Astrocyte (in vitro differentiated cells and primary cell): ENCODE measurements at regions not wholly inside any gene's neighbourhood (a gene's known extent, or its start where the extent isn't known, plus 50 kb on each side); places are given as distances from the start of the nearest gene placed in this dataset.
A peak's percentile ranks its signal among the peaks of the same experiment; 100 is the strongest.

ENCODE experiments used
- DNase-seq: peaks from one replicate; pipeline ENCODE4 v3.0.0-alpha.2; 2010; ENCODE audit warnings: low read depth
- FAIRE-seq: peaks from 2 replicates; lab custom pipeline; 2011; peaks lifted over from hg19 to GRCh38; lab: Jason Lieb, UNC
- H2AFZ ChIP-seq: 2 replicates; pipeline ENCODE4 v1.6.0; 2012; ENCODE audit warnings: low read depth, low read length, inconsistent platforms
- H3K27ac ChIP-seq: 2 replicates; pipeline ENCODE4 v1.5.1; 2011; ENCODE audit warnings: low read depth, low read length, inconsistent platforms
- H3K27me3 ChIP-seq: 2 replicates; pipeline ENCODE4 v1.6.0; 2011; ENCODE audit warnings: low read length, inconsistent platforms; ENCODE audit not compliant: insufficient read depth
- H3K36me3 ChIP-seq: 2 replicates; pipeline ENCODE4 v1.5.1; 2011; ENCODE audit warnings: low read length, inconsistent platforms; ENCODE audit not compliant: insufficient read depth
- H3K4me1 ChIP-seq: 2 replicates; pipeline ENCODE4 v1.5.1; 2011; ENCODE audit warnings: low read length, inconsistent platforms; ENCODE audit not compliant: insufficient read depth
- H3K4me2 ChIP-seq: 2 replicates; pipeline ENCODE4 v1.6.0; 2012; ENCODE audit warnings: low read length, inconsistent platforms
- H3K4me3 ChIP-seq: 2 replicates; pipeline ENCODE4 v1.5.1; 2011; ENCODE audit warnings: low read depth, mild to moderate bottlenecking, low read length, inconsistent platforms; ENCODE audit not compliant: insufficient read depth
- H3K79me2 ChIP-seq: 2 replicates; pipeline ENCODE4 v1.6.0; 2012; ENCODE audit warnings: mild to moderate bottlenecking, low read length, inconsistent platforms; ENCODE audit not compliant: insufficient read depth
- H3K9ac ChIP-seq: 2 replicates; pipeline ENCODE4 v1.6.0; 2012; ENCODE audit warnings: mild to moderate bottlenecking, low read length, inconsistent platforms
- H3K9me3 ChIP-seq: 2 replicates; pipeline ENCODE4 v1.5.1; 2012; ENCODE audit warnings: low read depth, mild to moderate bottlenecking, low read length, inconsistent platforms; ENCODE audit not compliant: insufficient read depth
- H4K20me1 ChIP-seq: 2 replicates; pipeline ENCODE4 v1.6.0; 2012; ENCODE audit warnings: low read length, inconsistent platforms; ENCODE audit not compliant: insufficient read depth
- H3K27ac Mint-ChIP-seq: one replicate; pipeline ENCODE4 v1.8.0; 2021; ENCODE audit warnings: mild to moderate bottlenecking, mixed read lengths; ENCODE audit not compliant: unreplicated experiment
- H3K27me3 Mint-ChIP-seq: one replicate; pipeline ENCODE4 v1.8.0; 2021; ENCODE audit warnings: low read depth, mixed read lengths; ENCODE audit not compliant: unreplicated experiment
- H3K36me3 Mint-ChIP-seq: one replicate; pipeline ENCODE4 v1.8.0; 2021; ENCODE audit warnings: low read depth, mixed read lengths; ENCODE audit not compliant: unreplicated experiment
- H3K4me1 Mint-ChIP-seq: one replicate; pipeline ENCODE4 v1.8.0; 2021; ENCODE audit warnings: low read depth, mixed read lengths; ENCODE audit not compliant: unreplicated experiment
- H3K4me3 Mint-ChIP-seq: one replicate; pipeline ENCODE4 v1.8.0; 2021; ENCODE audit warnings: mild to moderate bottlenecking, moderate library complexity, mixed read lengths; ENCODE audit not compliant: unreplicated experiment
- H3K9me3 Mint-ChIP-seq: one replicate; pipeline ENCODE4 v1.8.0; 2021; ENCODE audit warnings: mild to moderate bottlenecking, mixed read lengths; ENCODE audit not compliant: unreplicated experiment
- EZH2 ChIP-seq: IDR thresholded peaks from 2 replicates; pipeline ENCODE4 v1.6.1; 2012; ENCODE audit warnings: mild to moderate bottlenecking, low read length, inconsistent platforms; ENCODE audit not compliant: insufficient read depth
- TF ChIP-seq, protein P1 (sequence below): IDR thresholded peaks from 2 replicates; pipeline ENCODE4 v1.5.1; 2011; ENCODE audit warnings: low read depth, mild to moderate bottlenecking, inconsistent platforms, low read length, moderate library complexity; ENCODE audit not compliant: insufficient read depth

DNA sequence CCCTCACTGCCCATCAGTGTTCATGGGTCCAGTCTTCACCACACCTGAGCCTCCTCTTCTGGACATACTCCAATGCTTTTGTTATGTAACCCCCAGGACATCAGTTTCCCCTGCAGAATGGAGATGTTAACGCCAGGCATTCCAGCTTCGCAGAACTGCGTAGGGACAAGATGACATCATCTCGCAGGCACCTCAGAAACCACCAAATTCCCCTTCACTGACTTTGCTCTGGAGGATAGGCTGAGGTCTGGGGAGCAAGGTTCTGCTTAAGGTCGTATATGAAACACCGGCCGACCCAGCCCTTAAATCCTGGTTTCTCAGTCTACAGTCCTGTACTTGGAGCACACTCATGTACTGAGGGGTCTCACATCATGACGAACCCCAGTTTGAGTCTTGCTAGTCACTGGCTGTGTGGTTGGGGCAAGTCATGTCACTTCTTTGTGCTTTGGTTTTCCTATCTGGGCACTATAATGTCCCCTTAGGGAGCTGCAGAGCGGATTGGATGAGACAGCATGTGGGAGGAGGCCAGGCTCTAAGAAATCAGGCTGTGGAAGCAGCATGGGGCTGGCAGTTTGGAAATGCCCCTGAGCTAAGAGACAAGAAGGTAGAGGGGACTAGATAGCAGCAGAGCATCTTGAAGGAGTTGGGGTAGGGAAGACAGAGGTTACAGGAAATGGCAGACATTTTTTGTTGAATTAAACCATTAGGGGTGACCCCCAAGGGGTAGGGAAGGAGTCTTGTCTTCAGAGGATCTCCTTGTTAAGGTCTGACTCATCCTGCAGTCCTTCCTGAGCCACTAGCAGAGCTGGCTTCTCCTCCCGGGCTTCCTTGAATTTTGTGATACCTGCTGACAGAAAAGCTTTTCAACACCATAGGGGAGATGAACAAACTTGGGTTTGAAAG, 138.3 kb downstream of the FOXD2 start:
- H3K27ac ChIP-seq = peak overlapping the region; percentile 60

DNA sequence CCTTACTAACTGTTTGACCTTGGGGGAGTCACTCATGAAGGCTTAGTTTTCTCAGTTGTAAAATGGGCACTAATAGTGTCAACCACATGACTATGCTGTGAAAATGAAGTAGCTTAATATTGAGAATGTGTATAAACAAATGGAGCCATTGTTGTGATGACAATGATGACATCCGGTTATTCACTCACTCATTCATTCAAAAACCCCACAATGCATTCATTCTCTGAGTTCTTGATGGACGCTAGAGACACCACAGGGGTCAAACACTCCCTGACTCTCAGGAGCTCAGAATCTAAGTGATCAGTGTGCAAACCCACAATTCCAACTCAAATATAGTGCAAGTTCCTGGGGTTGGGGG, 138.9 kb downstream of the FOXD2 start:
- no peak for FAIRE-seq
- DNase-seq = no peak
- no peaks in the 10 kb centered on the region for H3K9me3 Mint-ChIP-seq
- no peaks in the 10 kb centered on the region for H3K36me3 ChIP-seq
- H3K4me2 ChIP-seq = peak overlapping the region; percentile 76
- H3K4me1 ChIP-seq = peaks cover 27% of the 10 kb centered on the region
- H3K27ac ChIP-seq = peak overlapping the region; percentile 60
- H3K4me3 ChIP-seq = no peak overlapping the region
- H2AFZ ChIP-seq = no peak overlapping the region
- H3K4me1 Mint-ChIP-seq = peaks cover 20% of the 10 kb centered on the region
- H3K27me3 Mint-ChIP-seq = peaks cover 9% of the 10 kb centered on the region
- no peaks in the 10 kb centered on the region for H4K20me1 ChIP-seq
- H3K9me3 ChIP-seq = no peaks in the 10 kb centered on the region
- H3K4me3 Mint-ChIP-seq = no peak overlapping the region
- peaks cover 3% of the 10 kb centered on the region for H3K36me3 Mint-ChIP-seq
- peaks cover 7% of the 10 kb centered on the region for H3K27me3 ChIP-seq
- H3K79me2 ChIP-seq = no peaks in the 10 kb centered on the region
- no peak overlapping the region for H3K9ac ChIP-seq
- H3K27ac Mint-ChIP-seq = no peak overlapping the region
- TF ChIP-seq, protein P1, sequence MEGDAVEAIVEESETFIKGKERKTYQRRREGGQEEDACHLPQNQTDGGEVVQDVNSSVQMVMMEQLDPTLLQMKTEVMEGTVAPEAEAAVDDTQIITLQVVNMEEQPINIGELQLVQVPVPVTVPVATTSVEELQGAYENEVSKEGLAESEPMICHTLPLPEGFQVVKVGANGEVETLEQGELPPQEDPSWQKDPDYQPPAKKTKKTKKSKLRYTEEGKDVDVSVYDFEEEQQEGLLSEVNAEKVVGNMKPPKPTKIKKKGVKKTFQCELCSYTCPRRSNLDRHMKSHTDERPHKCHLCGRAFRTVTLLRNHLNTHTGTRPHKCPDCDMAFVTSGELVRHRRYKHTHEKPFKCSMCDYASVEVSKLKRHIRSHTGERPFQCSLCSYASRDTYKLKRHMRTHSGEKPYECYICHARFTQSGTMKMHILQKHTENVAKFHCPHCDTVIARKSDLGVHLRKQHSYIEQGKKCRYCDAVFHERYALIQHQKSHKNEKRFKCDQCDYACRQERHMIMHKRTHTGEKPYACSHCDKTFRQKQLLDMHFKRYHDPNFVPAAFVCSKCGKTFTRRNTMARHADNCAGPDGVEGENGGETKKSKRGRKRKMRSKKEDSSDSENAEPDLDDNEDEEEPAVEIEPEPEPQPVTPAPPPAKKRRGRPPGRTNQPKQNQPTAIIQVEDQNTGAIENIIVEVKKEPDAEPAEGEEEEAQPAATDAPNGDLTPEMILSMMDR = no peak
- TF ChIP-seq EZH2 = no peak

More for the DNA sequence above, 138.3 kb downstream of the FOXD2 start:
- H3K4me1 Mint-ChIP-seq = peaks cover 20% of the 10 kb centered on the region
- no peak overlapping the region for H3K4me3 Mint-ChIP-seq
- peaks cover 9% of the 10 kb centered on the region for H3K27me3 Mint-ChIP-seq
- DNase-seq = peak; percentile 87
- Histone ChIP-seq H4K20me1 (no peaks in the 10 kb centered on the region), H3K36me3 (no peaks in the 10 kb centered on the region), H3K4me1 (peaks cover 27% of the 10 kb centered on the region), H3K4me2 (peak overlapping the region; percentile 76), H3K79me2 (no peaks in the 10 kb centered on the region), H3K9me3 (no peaks in the 10 kb centered on the region), H3K27me3 (peaks cover 6% of the 10 kb centered on the region), H3K4me3 (no peak overlapping the region), H3K9ac (peak overlapping the region; percentile 25), H2AFZ (peak overlapping the region; percentile 67)
- H3K36me3 Mint-ChIP-seq = peaks cover 3% of the 10 kb centered on the region
- peak overlapping the region; percentile 13 for H3K27ac Mint-ChIP-seq
- TF ChIP-seq, protein P1 = no peak
- no peak for TF ChIP-seq EZH2
- H3K9me3 Mint-ChIP-seq = no peaks in the 10 kb centered on the region
- peak; percentile 49 for FAIRE-seq
